ENCODE measurements at regions not wholly inside any gene's neighbourhood (a gene's known extent, or its start where the extent isn't known, plus 50 kb on each side); places are given as distances from the start of the nearest gene placed in this dataset.

DNA sequence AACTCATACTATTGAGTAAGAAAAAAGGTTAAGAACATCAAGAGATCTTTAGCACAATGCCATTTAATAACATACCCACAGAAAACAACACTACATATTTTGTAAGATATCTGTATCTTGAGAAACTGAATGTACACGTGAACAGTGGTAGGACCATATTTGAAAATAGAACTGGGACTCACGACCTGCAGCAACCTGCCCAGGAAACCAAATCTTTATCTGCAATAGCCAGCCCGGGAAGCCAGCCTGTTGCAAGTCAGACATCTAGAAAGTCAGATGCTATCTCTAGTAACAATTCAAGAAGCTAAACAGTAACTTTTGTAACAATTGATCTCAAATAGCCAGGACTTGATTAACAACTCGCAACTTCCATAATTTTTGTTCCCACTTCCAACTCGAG lies 52.6 kb upstream of the SOD3 start:
- TF ChIP-seq, protein P1, sequence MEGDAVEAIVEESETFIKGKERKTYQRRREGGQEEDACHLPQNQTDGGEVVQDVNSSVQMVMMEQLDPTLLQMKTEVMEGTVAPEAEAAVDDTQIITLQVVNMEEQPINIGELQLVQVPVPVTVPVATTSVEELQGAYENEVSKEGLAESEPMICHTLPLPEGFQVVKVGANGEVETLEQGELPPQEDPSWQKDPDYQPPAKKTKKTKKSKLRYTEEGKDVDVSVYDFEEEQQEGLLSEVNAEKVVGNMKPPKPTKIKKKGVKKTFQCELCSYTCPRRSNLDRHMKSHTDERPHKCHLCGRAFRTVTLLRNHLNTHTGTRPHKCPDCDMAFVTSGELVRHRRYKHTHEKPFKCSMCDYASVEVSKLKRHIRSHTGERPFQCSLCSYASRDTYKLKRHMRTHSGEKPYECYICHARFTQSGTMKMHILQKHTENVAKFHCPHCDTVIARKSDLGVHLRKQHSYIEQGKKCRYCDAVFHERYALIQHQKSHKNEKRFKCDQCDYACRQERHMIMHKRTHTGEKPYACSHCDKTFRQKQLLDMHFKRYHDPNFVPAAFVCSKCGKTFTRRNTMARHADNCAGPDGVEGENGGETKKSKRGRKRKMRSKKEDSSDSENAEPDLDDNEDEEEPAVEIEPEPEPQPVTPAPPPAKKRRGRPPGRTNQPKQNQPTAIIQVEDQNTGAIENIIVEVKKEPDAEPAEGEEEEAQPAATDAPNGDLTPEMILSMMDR (IDR thresholded peaks at IDR 0.05) = no peak
- no peak for TF ChIP-seq POLR2A (IDR thresholded peaks at IDR 0.05)

All from body of pancreas (tissue), 4 donors.